Omental fat pad (tissue), 3 donors: ENCODE measurements at regions not wholly inside any gene's neighbourhood (a gene's known extent, or its start where the extent isn't known, plus 50 kb on each side); places are given as distances from the start of the nearest gene placed in this dataset.

Experiments used
- ATAC-seq: fragments of 150-250 bp; one replicate; pipeline ENCODE4 v1.9.1; 2016; ENCODE audit warnings: mild to moderate bottlenecking, moderate library complexity; ENCODE audit not compliant: low FRiP score
- DNase-seq: peaks from one replicate; pipeline ENCODE4 v3.0.0-alpha.2; 2019; ENCODE audit warnings: low spot score
- TF ChIP-seq, protein P1 (sequence below), 3 donors: fragments of 450-650 bp; IDR thresholded peaks; one replicate each; pipeline ENCODE4 v1.5.1; 2016 to 2017; ENCODE audit warnings: antibody characterized with exemption in 3 of 3, mild to moderate bottlenecking in 3 of 3, moderate library complexity in 2 of 3

DNA sequence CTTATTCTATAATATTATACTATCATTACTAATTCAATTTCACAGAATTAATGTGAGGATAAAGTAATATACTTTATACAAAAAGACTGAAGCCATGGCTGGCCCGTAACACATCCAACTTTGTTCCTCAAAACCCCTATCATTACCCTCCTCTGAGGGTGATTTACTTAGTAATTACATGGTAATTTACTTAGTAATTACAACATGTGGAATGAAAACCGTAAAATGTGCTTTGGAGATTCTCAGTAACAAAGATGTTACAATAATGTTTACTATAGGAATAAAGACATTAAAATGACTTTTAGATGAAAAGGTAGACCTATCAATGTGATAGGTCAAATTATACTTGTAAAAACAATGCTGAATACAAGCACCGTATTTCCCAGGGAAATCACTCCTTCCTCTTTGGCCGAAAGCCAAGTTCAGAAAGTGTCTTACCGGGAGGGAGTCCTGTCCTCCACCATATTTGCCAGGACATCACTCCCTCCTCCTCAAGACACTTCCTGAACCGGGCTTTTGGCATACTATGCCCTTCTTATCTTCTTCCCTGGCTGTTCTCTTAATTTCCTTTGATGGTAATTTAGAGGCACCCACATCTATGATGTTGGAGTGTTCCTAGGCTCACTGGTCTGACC is 1047.8 kb downstream of the SOCS6 start:
- TF ChIP-seq, protein P1, sequence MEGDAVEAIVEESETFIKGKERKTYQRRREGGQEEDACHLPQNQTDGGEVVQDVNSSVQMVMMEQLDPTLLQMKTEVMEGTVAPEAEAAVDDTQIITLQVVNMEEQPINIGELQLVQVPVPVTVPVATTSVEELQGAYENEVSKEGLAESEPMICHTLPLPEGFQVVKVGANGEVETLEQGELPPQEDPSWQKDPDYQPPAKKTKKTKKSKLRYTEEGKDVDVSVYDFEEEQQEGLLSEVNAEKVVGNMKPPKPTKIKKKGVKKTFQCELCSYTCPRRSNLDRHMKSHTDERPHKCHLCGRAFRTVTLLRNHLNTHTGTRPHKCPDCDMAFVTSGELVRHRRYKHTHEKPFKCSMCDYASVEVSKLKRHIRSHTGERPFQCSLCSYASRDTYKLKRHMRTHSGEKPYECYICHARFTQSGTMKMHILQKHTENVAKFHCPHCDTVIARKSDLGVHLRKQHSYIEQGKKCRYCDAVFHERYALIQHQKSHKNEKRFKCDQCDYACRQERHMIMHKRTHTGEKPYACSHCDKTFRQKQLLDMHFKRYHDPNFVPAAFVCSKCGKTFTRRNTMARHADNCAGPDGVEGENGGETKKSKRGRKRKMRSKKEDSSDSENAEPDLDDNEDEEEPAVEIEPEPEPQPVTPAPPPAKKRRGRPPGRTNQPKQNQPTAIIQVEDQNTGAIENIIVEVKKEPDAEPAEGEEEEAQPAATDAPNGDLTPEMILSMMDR (IDR thresholded peaks at IDR 0.05) = no peak
- no peak for DNase-seq
- ATAC-seq = no peak

DNA sequence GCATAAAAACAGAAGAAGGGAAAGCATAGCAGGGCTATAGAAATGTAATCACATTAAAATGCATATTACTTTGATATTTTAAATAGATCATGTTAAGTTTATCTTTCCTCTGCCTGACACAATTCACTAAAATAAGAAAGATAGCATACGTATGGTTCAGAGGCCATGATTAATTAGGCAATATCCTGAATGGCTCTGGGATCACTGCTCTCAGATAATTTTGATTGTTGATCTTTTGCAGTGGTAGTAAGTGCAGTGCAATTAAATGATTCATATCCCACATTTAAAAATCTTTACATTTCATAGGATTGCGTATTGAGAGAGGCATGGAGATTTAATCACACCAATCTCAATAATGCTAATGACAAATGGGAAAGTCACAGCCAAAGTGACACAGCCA is 1040.7 kb downstream of the SOCS6 start:
- TF ChIP-seq, protein P1 (IDR thresholded peaks at IDR 0.05) = no peak
- no peak for ATAC-seq
- no peak for DNase-seq

DNA sequence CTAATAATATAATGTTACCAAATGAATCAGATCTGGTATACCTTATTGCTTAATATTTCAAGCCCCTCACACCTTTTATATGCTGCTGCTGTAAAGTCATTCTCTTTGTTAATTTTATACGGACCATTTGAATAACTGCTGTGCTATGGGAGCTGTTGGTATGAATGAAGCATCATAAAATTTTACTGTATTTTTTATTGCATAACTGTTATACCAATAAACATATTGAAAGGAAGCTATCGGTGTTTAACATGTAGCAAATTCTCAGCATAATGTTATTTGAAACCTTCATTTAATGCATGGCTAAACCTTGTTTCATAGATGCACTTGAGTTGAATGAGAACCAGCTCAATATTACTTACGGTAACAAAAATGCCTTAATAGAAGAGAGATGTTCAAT is 1040.3 kb downstream of the SOCS6 start:
- ATAC-seq (no peak), DNase-seq (no peak)
- TF ChIP-seq, protein P1 (IDR thresholded peaks at IDR 0.05) = no peak

DNA sequence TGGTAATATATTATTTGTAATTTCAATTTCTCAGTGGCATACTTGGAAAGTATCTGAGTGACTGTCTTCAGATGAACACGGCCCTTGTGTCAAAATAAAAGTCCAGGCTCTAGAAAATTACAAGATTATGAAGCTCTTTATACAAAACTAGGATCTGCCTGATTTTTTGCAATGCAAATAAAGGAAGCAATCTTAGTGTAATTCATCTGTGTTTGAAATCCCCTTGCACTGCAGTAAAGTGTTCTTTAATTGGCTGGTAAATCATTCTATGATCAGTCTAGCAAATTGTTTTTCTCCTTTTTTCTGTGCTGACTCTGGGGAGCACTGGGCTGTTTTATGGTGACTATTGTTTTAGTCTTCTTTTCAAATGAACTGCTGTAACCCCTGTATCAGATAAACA is 1039.0 kb downstream of the SOCS6 start:
- DNase-seq (no peak), ATAC-seq (no peak)
- TF ChIP-seq, protein P1 (IDR thresholded peaks at IDR 0.05) = no peak

DNA sequence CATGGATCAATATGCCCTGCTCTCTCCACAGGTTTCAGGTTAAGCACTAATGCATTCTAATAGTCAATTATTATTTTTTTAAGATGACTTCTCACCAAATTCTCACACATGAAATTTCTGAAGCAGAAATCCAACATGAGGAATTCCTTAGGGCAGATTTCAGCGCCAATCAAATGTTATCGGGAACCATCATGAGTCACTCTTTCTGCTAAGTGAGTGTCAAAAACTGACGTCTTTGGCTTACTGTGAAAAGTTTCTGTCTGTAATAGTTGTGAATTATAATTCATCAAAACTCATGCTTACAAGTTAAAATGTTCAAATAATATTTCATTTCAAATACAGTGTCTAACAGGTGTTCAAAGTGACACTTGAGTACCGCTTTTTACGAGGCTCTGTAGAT is 1038.6 kb downstream of the SOCS6 start:
- ATAC-seq = no peak
- TF ChIP-seq, protein P1 (IDR thresholded peaks at IDR 0.05) = no peak
- no peak for DNase-seq

DNA sequence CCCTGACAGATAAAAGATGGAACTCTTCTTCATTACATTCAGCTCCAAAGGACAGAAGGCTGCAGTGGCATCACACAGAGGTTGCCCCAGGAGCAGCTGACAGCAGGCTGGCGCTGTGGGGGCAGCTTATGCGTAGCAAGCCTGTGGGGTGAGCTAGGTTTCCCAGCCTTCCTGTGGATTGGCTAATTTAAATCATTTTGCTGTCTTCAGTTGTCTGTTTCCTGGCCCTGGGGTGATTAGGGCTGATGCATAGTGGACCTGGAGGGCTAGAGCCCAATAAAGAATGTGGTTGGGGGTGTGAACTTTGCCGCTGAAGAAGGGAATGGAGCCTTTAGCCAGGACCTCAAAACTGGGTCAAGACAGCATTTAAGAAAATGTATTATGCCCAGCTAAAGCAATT is 1038.0 kb downstream of the SOCS6 start:
- ATAC-seq (no peak), DNase-seq (no peak)

DNA sequence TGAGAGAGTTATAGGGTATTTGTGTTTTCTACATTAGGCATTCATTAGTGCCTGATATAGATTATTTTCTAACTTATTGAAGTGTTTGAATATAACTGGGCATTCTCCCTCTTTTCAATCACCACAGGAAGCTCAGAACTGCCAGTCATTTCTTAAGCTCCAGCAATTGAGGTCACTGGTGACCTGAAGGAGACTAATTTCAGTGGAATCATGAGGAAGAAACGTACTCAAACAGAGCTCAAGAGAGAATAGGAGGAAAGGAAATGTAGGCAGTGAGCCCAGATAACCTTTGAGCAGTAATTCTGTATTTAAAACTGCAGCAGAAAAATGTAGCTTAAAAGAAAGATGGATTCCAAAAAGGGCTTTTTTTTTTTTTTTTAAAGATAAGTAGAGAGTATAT is 1035.5 kb downstream of the SOCS6 start:
- TF ChIP-seq, protein P1 (IDR thresholded peaks at IDR 0.05) = no peak
- no peak for DNase-seq

More for the DNA sequence above, 1038.0 kb downstream of the SOCS6 start:
- TF ChIP-seq, protein P1 (IDR thresholded peaks at IDR 0.05) = no peak

More for the DNA sequence above, 1035.5 kb downstream of the SOCS6 start:
- ATAC-seq = no peak
